ENCODE measurements at regions not wholly inside any gene's neighbourhood (a gene's known extent, or its start where the extent isn't known, plus 50 kb on each side); places are given as distances from the start of the nearest gene placed in this dataset.

DNA sequence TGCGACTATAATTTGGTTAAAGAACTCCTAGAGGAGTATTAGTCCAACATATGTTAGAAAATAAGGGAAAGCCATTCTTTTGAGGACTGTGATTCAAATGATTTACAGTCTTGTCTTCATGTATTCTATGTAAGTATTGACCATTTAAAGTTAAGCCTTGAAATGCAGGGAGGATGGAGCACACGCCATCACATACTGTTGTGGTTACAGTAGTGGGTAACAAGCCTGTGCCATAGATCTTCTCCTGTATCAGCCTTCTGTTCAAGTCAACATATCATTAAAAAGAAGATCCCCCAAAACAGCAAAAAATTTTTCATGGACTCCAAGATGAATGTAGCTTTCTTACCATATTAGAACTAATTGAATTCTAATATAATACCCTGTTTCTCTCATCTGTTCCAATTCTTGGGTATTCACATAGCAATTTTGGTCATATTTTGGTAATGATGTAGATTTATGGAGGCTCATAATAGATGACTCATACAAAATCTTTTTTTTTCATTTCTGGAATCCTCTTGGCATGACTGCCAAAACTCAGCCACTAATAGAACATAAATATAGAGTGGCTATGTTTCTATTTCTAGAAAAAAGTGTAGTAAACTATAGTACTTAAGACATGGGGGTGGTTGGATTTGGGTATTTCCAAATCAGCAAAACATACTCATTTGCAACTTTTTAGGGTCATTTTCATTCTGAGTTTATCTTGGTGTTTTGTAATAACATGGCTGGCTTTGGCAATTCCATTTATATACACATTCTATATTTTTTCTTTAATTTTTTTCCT, 413.5 kb downstream of the BCKDHB start:
- TF ChIP-seq, protein P1, sequence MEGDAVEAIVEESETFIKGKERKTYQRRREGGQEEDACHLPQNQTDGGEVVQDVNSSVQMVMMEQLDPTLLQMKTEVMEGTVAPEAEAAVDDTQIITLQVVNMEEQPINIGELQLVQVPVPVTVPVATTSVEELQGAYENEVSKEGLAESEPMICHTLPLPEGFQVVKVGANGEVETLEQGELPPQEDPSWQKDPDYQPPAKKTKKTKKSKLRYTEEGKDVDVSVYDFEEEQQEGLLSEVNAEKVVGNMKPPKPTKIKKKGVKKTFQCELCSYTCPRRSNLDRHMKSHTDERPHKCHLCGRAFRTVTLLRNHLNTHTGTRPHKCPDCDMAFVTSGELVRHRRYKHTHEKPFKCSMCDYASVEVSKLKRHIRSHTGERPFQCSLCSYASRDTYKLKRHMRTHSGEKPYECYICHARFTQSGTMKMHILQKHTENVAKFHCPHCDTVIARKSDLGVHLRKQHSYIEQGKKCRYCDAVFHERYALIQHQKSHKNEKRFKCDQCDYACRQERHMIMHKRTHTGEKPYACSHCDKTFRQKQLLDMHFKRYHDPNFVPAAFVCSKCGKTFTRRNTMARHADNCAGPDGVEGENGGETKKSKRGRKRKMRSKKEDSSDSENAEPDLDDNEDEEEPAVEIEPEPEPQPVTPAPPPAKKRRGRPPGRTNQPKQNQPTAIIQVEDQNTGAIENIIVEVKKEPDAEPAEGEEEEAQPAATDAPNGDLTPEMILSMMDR (conservative IDR thresholded peaks at IDR 0.05) = no peak
- no peak for TF ChIP-seq ZFX (IDR thresholded peaks at IDR 0.05)
